HG02759 (cell line): ENCODE measurements at regions not wholly inside any gene's neighbourhood (a gene's known extent, or its start where the extent isn't known, plus 50 kb on each side); places are given as distances from the start of the nearest gene placed in this dataset.

ENCODE experiments used
- ATAC-seq: cut with Tn5 transposase; IDR thresholded peaks from one replicate; pipeline ENCODE4 v1.9.1; 2021; ENCODE audit warnings: mild to moderate bottlenecking, moderate library complexity; ENCODE audit not compliant: unreplicated experiment

DNA sequence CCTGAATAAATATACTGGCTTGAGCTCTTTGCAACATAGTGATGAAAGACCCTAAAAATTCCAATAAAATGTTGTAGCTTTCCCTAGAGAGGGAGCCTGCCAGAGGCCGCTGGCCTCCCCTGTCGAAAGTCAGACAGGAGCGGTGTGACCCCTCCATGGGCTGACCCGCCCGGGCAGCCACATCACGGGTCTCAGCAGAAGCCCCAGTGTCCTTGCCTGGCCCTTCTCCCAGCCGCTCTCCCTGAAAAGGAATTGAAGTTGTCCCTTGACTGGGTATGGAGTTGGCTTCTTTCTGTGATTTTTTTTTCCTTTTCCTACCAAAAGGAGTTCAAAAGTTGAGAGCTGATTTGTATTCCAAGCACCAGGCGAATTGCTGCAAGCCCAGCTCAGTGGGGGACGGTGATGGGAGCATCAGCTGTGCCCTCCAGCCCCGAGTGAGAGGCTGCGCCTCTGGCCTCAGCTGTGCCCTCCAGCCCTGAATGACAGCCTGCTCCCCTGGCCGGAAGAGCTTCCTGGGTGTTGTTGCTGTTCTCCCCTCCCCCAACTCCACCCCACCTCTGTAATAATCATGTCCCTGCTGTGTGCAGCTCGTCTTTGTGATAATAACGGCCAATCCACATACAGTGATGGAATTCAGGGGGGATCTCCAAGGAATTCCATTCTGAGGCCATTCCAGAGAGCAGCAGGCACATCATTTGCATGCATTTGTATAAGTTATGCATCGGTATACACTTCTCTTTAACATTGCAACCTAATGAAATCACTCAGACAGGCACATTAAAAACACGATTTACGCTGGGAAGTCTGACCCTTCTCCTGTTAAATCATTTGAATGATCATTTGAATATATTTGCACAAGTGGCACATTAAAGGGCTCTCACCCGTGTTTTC, 501.0 kb downstream of the EIPR1 start:
- ATAC-seq, result no peak

- ATAC-seq, result no peak
Measured at GRCh38 chr2:2875831-2876230, 501.8 kb downstream of the EIPR1 start.

- ATAC-seq, result no peak
Measured at GRCh38 chr2:2875296-2875695, 502.3 kb downstream of the EIPR1 start.

- ATAC-seq, result no peak
Measured at GRCh38 chr2:2874805-2875204, 502.8 kb downstream of the EIPR1 start.

DNA sequence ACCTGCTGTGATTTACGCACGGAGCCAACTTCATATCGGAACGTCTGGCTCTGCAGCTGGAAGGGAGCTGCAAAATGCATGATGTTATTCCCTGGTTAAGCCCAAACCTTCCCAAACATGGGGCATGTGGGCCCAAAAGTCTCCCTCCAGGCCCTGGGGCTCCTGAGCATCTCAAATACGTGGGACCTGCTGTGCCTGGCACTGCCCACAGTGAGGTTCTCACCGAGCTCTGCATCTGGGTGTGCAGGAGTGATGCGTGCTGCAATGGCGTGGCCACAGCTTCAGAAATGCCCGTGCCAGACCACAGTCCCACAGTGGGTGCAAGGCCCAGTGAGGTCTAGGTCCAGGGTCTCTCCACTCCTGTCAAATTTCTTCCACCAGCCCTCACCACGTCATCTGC, 503.3 kb downstream of the EIPR1 start:
- ATAC-seq, result no peak

DNA sequence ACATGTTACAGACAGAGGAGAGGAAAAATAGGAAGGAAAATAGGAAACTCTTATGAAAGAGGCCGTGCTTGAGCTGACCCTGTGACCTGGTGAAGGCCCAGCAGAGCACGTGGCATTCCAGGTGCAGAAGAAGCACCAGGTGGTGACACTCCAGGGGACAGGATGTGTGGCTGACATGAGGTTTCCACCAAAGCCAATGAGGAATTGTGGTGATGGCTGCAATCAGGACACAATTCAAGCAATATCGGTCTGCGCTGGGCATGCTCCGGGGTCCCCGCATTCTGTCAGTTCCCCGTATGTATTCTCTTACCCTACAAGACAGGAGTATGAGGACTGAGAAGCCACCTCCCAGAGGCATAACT, 504.2 kb downstream of the EIPR1 start:
- ATAC-seq, result no peak

DNA sequence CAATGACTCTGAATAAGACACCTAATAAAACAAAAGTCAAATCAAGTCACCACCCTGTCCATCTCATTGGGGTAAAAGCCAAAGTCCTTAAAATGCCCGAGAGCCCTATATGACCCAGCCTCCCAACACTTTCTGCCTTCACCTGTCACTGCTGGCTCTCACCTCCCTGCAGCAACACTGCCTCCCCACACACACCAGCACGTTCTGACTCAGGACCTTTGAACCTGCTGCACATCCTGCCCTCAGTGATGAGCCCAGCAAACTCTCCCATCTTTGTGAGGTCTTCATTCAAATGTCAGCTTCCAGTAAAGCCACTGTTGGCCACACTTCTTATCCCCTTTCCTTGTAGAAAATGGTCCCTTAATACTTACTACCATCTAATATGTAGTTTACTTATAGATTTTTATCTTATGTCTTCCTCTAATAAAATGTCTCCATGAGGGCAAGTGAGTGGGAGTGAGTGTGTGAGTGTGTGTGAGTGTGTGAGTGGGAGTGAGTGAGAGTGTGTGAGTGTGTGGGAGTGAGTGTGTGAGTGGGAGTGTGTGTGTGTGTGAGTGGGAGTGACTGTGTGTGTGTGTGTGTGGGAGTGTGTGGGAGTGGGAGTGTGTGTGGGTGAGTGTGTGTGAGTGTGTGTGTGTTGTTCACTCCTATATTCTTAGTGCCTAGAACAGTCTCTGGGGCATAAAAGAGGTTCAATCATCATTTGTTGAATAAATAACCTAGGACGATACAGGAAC, 504.7 kb downstream of the EIPR1 start:
- ATAC-seq, result no peak

DNA sequence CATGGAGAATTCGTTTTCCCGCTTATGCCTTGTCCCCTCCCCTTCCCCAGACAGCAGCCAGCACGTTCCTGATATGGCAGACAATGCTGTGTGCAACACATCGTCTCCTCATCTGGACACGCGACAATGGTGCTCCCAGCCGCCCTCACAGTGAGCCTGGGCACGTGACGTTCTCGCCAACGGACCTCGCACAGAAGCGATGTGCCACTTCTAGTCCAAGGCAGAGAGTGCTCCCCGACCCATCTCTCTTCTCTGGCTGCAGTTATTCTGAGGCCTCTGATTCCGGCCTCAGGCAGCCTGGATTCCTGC, 505.4 kb downstream of the EIPR1 start:
- no peak for ATAC-seq

- ATAC-seq, result no peak
Measured at GRCh38 chr2:2871480-2872308, 505.9 kb downstream of the EIPR1 start.

GRCh38 chr2:2870106-2870505, 507.5 kb downstream of the EIPR1 start:
- ATAC-seq, result no peak

GRCh38 chr2:2869553-2869952, 508.1 kb downstream of the EIPR1 start:
- ATAC-seq, result no peak

GRCh38 chr2:2868085-2868484, 509.5 kb downstream of the EIPR1 start:
- ATAC-seq, result no peak

DNA sequence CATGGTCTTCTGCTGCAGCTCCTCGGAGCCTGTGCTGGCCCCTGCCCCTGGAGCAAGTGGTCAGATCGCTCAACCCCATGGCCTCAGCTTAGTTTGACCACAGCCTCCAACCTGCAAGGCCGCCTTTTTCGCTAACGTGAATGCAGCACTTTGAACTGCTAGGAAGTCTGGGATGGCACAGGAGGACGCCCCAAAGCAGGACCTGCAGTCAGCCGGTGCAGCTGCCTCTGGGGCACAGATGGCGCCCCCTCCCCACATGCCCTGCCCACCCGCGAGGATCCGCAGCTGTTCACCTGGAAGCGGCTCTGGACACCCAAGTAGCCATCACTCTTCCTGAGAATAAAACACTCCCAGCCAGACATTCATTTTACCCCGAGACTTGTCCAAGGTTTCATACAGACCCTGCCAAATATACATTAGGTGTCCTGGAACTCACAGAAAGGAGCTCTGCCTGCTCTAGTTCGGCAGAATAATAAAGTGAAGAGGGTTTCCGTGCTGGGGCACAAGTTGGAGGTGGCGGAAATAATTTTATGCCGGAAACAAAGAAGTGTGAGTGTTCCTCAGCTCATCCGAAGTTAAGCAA, 510.1 kb downstream of the EIPR1 start:
- ATAC-seq, result no peak

DNA sequence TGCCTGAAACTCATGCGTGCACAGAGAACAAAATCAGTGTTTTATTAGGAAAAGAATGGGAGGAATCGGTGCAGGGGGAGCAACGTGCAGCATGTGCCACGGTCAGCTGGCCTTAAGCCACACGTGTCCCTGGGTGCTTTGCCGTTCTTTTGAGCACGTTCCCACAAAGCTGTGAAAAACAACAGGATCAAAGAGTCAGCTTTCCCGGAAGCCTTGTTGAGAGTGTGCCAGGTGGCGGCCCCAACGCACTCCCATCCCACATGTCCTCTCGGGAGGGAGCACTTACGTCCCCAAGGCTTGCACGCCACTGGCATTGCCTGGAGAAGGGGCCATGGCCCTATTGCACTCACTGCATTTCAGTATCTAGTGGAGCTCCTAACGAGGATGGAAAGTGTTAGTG, 511.2 kb downstream of the EIPR1 start:
- no peak for ATAC-seq

GRCh38 chr2:2862386-2862785, 515.2 kb downstream of the EIPR1 start:
- no peak for ATAC-seq

- ATAC-seq, result no peak
Measured at GRCh38 chr2:2861666-2862240, 515.9 kb downstream of the EIPR1 start.

DNA sequence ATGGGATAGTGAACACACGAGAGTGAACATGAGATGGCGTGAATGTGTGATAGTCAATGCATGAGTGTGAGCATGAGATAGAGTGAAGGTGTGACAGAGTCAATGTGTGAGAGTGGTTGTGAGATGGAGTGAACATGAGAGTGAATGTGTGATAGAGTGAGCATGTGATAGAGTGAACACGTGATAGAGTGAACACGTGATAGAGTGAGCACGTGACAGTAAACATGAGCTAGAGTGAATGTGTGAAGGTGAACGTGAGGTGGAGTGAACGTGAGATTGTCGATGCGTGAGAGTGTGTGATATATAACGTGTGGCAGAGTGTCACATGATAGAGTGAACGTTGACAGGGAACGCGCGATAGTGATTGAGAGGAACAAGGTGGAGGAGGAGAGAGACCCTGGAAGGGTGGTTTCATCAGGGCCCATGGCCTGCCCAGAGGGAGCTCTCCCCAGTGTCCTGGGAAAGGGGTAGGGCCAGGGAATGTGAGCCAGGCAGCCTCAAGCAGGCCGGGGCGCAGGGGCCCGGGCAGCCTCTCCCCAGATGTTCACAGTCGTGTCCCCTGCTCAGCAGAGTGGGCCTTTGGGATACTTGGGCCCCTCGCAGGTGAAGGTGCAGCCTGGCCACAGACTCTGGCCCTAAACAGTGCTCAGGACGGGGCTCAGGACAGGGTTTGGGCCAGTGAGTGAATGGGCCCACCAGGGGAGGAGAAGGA, 516.9 kb downstream of the EIPR1 start:
- no peak for ATAC-seq

DNA sequence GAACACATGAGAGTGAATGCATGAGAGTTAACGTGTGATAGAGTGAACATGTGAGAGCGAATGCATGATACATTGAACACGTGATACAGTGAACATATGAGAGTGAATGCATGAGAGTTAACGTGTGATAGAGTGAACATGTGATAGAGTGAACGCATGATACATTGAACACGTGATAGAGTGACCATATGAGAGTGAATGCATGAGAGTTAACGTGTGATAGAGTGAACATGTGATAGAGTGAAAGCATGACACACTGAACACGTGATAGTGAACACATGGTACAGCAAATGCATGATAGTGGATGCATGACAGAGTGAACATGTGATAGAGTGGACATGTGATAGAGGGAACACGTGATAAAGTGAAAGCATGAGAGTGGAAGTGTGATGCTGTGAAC, 517.9 kb downstream of the EIPR1 start:
- ATAC-seq, result no peak

DNA sequence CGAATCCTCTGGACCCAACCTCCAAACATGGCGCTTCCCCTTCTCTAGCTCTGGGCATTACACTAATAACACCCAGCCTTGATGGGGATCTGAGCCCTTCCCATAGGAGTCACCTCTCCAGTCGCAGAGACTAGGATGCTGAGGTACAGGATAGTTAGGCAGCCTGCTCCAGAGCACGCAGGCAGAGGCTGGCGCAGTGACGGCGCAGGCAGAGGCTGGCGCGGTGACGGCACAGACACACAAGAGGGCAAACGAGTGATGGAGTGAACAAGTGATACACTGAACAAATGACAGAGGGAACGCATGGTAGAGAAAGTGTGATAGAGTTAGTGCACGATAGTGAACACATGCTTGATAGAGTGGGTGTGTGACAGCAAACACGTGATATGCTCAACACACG, 518.5 kb downstream of the EIPR1 start:
- ATAC-seq, result no peak

GRCh38 chr2:2856723-2857415, 520.7 kb downstream of the EIPR1 start:
- ATAC-seq, result no peak
